Thymus (tissue), 11 donors: ENCODE measurements at regions not wholly inside any gene's neighbourhood (a gene's known extent, or its start where the extent isn't known, plus 50 kb on each side); places are given as distances from the start of the nearest gene placed in this dataset.

ENCODE experiments used
- DNase-seq, 9 donors: peaks; one replicate each; pipeline ENCODE4 v3.0.0-alpha.2; 2013; ENCODE audit warnings: low spot score in 9 of 9, low read depth in 6 of 9, missing footprints in 1 of 9
- H3K27ac ChIP-seq, 2 donors: one replicate each; pipeline ENCODE4 v1.5.1; 2013; ENCODE audit warnings: control low read depth in 1 of 2, low read depth in 1 of 2, low read length in 1 of 2, mild to moderate bottlenecking in 1 of 2, moderate library complexity in 1 of 2
- H3K27me3 ChIP-seq, 2 donors: one replicate each; pipeline ENCODE4 v1.5.1; 2013; ENCODE audit warnings: low read length in 1 of 2; ENCODE audit not compliant: control insufficient read depth in 2 of 2, insufficient read depth in 1 of 2
- H3K36me3 ChIP-seq, 2 donors: one replicate each; pipeline ENCODE4 v1.5.1; 2013; ENCODE audit warnings: low read length in 1 of 2, mild to moderate bottlenecking in 1 of 2, moderate library complexity in 1 of 2; ENCODE audit not compliant: control insufficient read depth in 2 of 2, insufficient read depth in 2 of 2
- H3K4me1 ChIP-seq, 2 donors: one replicate each; pipeline ENCODE4 v1.5.1; 2013; ENCODE audit warnings: low read length in 2 of 2; ENCODE audit not compliant: control insufficient read depth in 2 of 2, insufficient read depth in 2 of 2
- H3K4me3 ChIP-seq, 2 donors: one replicate each; pipeline ENCODE4 v1.5.1; 2013; ENCODE audit warnings: low read length in 2 of 2, control low read depth in 1 of 2, mild to moderate bottlenecking in 1 of 2
- H3K9me3 ChIP-seq, 2 donors: one replicate each; pipeline ENCODE4 v1.5.1; 2013; ENCODE audit warnings: low read length in 1 of 2, mild to moderate bottlenecking in 1 of 2; ENCODE audit not compliant: control insufficient read depth in 2 of 2, insufficient read depth in 1 of 2
- WGBS: extraction: QIAGEN DNeasy Blood & Tissue Kit; methylation state at CpG from one replicate; pipeline ENCODE4 v1.1.7; 2013; 5-methylcytosine and 5-hydroxymethylcytosine counted together
- donor health status: healthy.

DNA sequence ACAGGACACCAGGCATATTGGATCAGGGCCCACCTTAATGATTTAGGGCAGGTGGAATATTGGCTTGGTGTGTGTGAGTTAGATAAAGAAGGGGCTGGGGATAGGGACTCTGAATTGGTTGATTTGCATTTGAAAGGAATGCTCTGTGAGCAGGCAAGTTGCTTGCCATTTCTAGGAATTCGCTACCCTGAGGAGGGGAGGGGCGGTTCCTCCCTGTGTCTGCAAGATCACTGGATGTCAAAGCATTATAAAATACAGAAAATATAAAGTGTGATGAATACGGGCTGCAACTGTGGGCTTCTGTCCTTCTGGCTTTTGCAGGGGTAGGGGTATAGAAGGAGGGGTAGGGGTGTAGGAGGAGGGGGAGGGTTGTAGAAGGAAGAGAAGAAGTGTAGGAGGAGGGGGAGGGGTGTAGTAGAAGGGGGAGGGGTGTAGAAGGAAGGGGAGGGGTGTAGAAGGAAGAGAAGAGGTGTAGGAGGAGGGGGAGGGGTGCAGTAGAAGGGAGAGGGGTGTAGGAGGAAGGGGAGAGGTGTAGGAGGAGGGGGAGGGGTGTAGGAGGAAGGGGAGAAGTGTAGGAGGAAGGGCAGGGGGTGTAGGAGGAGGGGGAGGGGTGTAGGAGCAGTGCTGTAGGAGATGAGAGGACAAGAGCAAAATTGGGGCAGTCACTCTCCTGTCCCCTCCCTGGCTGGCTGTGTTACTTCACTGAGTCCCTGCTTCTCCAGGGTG is 238.0 kb upstream of the COPS8 start:
- Histone ChIP-seq H3K27ac (no peak overlapping the region), H3K9me3 (peaks cover 0 to 7% of the 10 kb centered on the region in 2 donors), H3K27me3 (no peaks in the 10 kb centered on the region), H3K36me3 (no peaks in the 10 kb centered on the region), H3K4me3 (no peak overlapping the region), H3K4me1 (peaks cover 0 to 1% of the 10 kb centered on the region in 2 donors)
- no peak for DNase-seq
- WGBS: 94% methylated on average over 3 of the region's 3 CpGs

DNA sequence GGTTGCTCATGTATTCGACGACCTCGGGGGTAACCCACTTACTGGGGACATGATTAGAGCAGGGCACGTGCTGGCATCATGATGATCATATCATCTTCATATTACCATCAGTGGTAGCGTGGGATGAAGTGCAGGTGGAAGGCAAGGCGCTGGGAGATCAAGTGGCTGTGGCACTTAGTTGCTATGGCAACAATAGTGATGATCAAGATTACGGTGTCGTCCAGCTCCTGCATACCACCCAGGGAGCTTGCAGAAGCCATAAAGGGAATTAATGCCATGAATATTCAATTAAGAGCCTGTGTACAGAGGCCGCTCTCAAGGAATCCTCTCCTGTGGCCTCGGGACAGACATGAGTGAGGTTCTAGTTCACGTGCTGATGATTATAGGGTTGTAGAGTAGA is 237.2 kb upstream of the COPS8 start:
- H3K9me3 ChIP-seq: peaks cover 0 to 7% of the 10 kb centered on the region in 2 donors
- no peaks in the 10 kb centered on the region for H3K27me3 ChIP-seq
- no peak overlapping the region for H3K27ac ChIP-seq
- no peak overlapping the region for H3K4me3 ChIP-seq
- no peak for DNase-seq
- H3K36me3 ChIP-seq: no peaks in the 10 kb centered on the region
- WGBS: 89% methylated on average over 11 of the region's 11 CpGs
- H3K4me1 ChIP-seq: peaks cover 0 to 5% of the 10 kb centered on the region in 2 donors

DNA sequence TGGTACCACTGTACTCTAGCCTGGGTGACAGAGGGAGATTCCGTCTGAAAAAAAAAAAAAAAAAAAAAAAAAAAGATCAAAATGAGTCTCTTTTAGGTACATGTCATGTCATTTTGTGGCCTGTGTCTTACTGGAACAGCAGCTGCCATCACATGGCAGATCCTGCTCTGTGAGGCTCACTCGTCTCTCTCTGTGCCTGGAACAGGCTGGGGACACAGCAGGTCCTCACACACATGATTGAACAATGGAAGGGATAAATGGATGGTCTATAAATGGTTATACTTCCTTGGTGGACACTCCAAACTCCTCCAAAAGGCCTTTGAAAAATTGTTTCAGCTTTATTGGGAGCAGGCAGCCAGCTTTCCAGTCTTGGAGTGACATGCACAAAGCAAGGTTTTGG is 236.2 kb upstream of the COPS8 start:
- DNase-seq: no peak
- 66% methylated on average over 2 of the region's 2 CpGs for WGBS
- Histone ChIP-seq H3K9me3 (peaks cover 0 to 7% of the 10 kb centered on the region in 2 donors), H3K27ac (no peak overlapping the region), H3K4me3 (no peak overlapping the region), H3K27me3 (no peaks in the 10 kb centered on the region), H3K36me3 (no peaks in the 10 kb centered on the region), H3K4me1 (peaks cover 0 to 5% of the 10 kb centered on the region in 2 donors)

DNA sequence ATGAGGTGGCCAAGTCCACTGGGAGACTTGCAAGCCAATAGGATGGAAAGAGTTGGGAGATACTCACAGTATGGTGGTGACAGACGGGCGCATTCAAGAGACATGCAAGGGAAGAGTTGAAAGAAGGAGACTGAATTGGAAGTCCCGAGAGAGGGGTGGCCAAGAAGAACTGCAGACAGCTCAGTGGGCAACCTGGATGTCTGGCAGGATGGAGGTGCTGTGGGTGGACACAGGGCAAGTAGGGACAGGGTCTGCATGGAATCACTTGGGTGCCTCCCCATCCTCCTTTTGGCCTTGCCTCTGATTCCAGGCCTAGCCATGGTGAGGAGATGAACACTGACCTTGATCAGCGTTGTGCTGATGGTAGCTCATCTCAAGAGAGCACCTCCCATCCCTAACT is 235.7 kb upstream of the COPS8 start:
- Histone ChIP-seq H3K4me1 (peaks cover 0 to 5% of the 10 kb centered on the region in 2 donors), H3K27me3 (no peaks in the 10 kb centered on the region), H3K27ac (no peak overlapping the region), H3K4me3 (no peak overlapping the region), H3K36me3 (no peaks in the 10 kb centered on the region), H3K9me3 (peaks cover 0 to 6% of the 10 kb centered on the region in 2 donors)
- DNase-seq: no peak
- 97% methylated on average over 4 of the region's 4 CpGs for WGBS

DNA sequence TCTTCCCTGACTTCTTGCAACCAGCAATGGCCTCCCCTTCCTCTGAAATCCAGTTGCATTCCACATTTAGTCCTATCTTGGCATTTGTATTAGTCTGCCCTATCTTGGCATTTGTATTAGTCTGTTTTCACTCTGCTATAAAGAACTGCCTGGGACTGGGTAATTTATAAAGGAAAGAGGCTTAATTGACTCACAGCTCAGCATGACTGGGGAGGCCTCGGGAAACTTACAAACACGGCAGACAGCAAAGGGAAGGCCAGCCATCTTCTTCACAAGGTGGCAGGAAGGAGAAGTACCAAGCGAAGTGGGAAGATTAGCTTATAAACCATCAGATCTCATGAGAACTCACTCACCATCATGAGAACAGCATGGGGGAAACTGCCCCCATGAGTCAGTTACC is 234.5 kb upstream of the COPS8 start:
- H3K27me3 ChIP-seq: peaks cover 0 to 2% of the 10 kb centered on the region in 2 donors
- DNase-seq: no peak
- WGBS: 87% methylated on average over 3 of the region's 3 CpGs
- H3K4me1 ChIP-seq: peaks cover 0 to 5% of the 10 kb centered on the region in 2 donors
- no peak overlapping the region for H3K4me3 ChIP-seq
- no peak overlapping the region for H3K27ac ChIP-seq
- H3K36me3 ChIP-seq: no peaks in the 10 kb centered on the region
- H3K9me3 ChIP-seq: no peaks in the 10 kb centered on the region

DNA sequence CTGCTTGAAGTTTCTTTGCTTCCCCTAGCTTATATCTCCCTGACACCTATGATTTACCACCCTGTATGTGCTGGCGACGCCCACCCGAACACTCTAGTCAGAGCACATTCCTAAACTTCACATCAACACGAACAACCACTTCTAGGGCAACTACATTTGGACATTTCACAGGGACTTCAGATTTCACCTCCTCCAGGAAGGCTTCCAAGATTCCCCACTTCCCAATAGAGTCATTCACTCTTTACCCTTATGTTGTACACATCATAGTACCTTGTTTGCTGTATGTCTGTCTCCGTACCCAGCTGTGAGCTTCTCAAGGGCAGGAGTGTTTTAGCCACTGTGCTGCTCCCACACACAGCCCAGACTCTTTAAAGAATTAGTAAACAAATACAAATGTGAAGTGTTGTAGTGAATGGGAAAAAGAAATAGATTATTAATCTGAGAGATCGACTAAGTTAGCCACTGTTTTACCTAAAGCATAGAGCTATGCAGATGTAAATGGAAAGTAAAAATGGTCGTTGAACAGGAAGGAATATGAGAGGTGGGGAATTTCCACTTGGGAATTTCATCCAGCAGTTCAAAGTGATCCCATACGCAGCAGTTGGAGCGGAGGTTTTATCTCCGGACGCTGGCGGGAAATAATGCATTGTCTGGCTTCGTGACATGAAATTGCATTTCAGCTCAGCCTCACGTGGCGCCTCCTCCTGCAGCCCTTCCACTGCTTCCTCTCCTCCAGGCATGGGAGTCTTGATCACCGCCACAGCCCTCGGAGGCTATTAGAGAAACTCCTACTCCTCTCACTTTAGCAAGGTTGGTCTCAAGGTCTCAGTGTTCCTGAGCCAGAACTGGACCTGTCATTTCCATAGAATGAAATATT is 233.4 kb upstream of the COPS8 start:
- Histone ChIP-seq H3K27ac (no peak overlapping the region), H3K36me3 (no peaks in the 10 kb centered on the region), H3K27me3 (peaks cover 0 to 4% of the 10 kb centered on the region in 2 donors), H3K9me3 (no peaks in the 10 kb centered on the region), H3K4me3 (no peak overlapping the region), H3K4me1 (peaks cover 0 to 5% of the 10 kb centered on the region in 2 donors)
- peak in 1 of 9 donors; percentile 11 for DNase-seq
- 81% methylated on average over 17 of the region's 17 CpGs for WGBS

DNA sequence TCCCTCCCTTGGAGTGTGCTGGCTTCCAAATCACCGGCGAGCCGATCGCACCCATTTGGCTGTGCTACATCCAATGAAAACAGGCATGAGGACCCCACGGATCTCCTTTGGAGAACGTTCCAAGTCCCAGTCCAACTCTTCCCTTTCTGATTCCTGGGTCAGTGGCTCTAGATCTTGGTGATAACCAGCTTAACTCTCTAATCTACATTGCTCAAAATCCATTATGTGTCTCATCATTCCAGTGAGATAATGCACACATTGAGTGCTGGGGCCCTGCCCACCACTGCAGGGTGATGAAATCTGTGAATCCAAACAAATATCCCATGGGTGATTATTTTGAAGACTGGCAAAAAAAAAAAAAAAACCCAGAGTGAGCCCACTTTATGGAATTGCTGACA is 232.7 kb upstream of the COPS8 start:
- H3K4me3 ChIP-seq: no peak overlapping the region
- WGBS: 91% methylated on average over 6 of the region's 6 CpGs
- H3K36me3 ChIP-seq: no peaks in the 10 kb centered on the region
- peaks cover 0 to 5% of the 10 kb centered on the region in 2 donors for H3K4me1 ChIP-seq
- H3K27ac ChIP-seq: no peak overlapping the region
- DNase-seq: no peak
- peaks cover 0 to 4% of the 10 kb centered on the region in 2 donors for H3K27me3 ChIP-seq
- no peaks in the 10 kb centered on the region for H3K9me3 ChIP-seq

DNA sequence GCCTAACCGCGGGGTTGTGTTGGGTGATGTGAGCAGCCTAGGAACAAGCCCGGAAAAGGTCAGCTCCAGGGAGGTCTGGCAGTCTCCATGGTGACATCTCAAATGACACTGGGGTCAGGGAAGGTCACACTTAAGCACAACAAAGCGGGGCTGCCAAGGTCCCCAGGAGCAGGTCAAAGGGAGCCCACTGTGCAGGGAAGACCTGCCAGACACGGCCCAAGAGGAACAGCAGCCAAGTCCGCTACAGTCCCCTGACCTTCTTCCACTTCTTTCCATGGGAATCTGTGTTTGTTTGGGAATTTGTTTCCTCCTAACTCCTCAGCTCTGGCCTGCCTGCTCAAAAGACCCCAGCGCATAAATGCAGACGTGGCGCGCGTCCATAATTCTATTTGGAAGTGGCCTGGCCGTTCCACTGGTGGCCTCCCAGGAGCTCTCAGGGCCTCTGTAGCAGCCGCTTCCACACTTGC is 232.1 kb upstream of the COPS8 start:
- WGBS: 94% methylated on average over 13 of the region's 13 CpGs
- no peak for DNase-seq
- H3K27me3 ChIP-seq: peaks cover 0 to 4% of the 10 kb centered on the region in 2 donors
- H3K9me3 ChIP-seq: peaks cover 0 to 1% of the 10 kb centered on the region in 2 donors
- H3K4me3 ChIP-seq: no peak overlapping the region
- H3K36me3 ChIP-seq: no peaks in the 10 kb centered on the region
- peaks cover 0 to 5% of the 10 kb centered on the region in 2 donors for H3K4me1 ChIP-seq
- H3K27ac ChIP-seq: no peak overlapping the region
